NCI-H748 (cell line): ENCODE measurements at regions not wholly inside any gene's neighbourhood (a gene's known extent, or its start where the extent isn't known, plus 50 kb on each side); places are given as distances from the start of the nearest gene placed in this dataset.
"Not testable (repeated sequence)": the region's sequence is repeated elsewhere in the genome, so short reads cannot be mapped to it uniquely, and the experiment has no call there.

Source experiments
- DNase-seq: peaks from one replicate; lab custom pipeline; 2025; ENCODE audit not compliant: unreplicated experiment; lab: John Stamatoyannopoulos, UW

GRCh38 chr16:21487956-21488355, 111.4 kb upstream of the METTL9 start:
- not testable (repeated sequence) for DNase-seq

GRCh38 chr16:21499046-21499445, 100.3 kb upstream of the METTL9 start:
- not testable (repeated sequence) for DNase-seq

- peak; percentile 67 for DNase-seq
Measured at GRCh38 chr16:21501223-21501868, 98.0 kb upstream of the METTL9 start.

GRCh38 chr16:21501869-21502667, 97.3 kb upstream of the METTL9 start:
- peak; percentile 90 for DNase-seq

GRCh38 chr16:21503574-21503920, 95.8 kb upstream of the METTL9 start:
- not testable (repeated sequence) for DNase-seq

GRCh38 chr16:21503941-21504832, 95.2 kb upstream of the METTL9 start:
- DNase-seq: not testable (repeated sequence)

GRCh38 chr16:21505751-21506520, 93.4 kb upstream of the METTL9 start:
- DNase-seq: not testable (repeated sequence)

- not testable (repeated sequence) for DNase-seq
Measured at GRCh38 chr16:21506857-21507456, 92.4 kb upstream of the METTL9 start.

- not testable (repeated sequence) for DNase-seq
Measured at GRCh38 chr16:21507631-21508305, 91.6 kb upstream of the METTL9 start.

- not testable (repeated sequence) for DNase-seq
Measured at GRCh38 chr16:21508661-21509436, 90.5 kb upstream of the METTL9 start.

GRCh38 chr16:21509437-21510086, 89.8 kb upstream of the METTL9 start:
- DNase-seq: not testable (repeated sequence)

- not testable (repeated sequence) for DNase-seq
Measured at GRCh38 chr16:21510869-21511255, 88.5 kb upstream of the METTL9 start.

GRCh38 chr16:21511315-21512210, 87.8 kb upstream of the METTL9 start:
- DNase-seq: not testable (repeated sequence)

GRCh38 chr16:21512280-21513192, 86.8 kb upstream of the METTL9 start:
- not testable (repeated sequence) for DNase-seq

- not testable (repeated sequence) for DNase-seq
Measured at GRCh38 chr16:21513337-21513741, 86.0 kb upstream of the METTL9 start.

- DNase-seq: not testable (repeated sequence)
Measured at GRCh38 chr16:21513812-21514473, 85.4 kb upstream of the METTL9 start.
